ENCODE measurements at regions not wholly inside any gene's neighbourhood (a gene's known extent, or its start where the extent isn't known, plus 50 kb on each side); places are given as distances from the start of the nearest gene placed in this dataset.
A peak's percentile ranks its signal among the peaks of the same experiment; 100 is the strongest.

DNA sequence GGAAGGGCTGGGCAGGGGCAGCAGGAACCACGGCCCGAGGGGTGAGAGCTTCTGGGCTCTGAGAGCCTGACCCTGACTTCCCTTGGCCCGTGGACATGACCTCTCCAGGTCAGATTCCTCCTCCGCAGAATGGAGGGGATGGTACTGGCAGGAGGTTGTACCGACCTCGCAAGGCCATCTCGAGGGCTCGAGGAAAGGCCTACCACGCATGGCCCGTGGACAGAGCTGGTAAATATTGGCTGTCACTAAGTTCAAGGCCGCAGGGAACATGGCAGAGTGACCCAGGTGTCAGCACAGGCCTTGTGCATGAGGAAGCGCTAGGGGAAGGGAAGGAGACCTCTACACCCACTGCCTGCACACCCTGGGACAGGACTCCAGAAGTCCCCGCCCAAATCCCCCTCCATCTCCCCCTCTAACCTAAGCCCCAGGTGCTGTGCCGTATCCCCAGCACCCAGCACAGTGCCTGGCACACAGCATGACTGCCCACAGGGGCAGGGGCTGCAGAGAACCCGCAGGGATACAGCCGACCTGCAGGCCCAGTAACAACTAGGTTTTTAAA, 54.9 kb upstream of the PPP2R5C start:
- TF ChIP-seq, protein P1, sequence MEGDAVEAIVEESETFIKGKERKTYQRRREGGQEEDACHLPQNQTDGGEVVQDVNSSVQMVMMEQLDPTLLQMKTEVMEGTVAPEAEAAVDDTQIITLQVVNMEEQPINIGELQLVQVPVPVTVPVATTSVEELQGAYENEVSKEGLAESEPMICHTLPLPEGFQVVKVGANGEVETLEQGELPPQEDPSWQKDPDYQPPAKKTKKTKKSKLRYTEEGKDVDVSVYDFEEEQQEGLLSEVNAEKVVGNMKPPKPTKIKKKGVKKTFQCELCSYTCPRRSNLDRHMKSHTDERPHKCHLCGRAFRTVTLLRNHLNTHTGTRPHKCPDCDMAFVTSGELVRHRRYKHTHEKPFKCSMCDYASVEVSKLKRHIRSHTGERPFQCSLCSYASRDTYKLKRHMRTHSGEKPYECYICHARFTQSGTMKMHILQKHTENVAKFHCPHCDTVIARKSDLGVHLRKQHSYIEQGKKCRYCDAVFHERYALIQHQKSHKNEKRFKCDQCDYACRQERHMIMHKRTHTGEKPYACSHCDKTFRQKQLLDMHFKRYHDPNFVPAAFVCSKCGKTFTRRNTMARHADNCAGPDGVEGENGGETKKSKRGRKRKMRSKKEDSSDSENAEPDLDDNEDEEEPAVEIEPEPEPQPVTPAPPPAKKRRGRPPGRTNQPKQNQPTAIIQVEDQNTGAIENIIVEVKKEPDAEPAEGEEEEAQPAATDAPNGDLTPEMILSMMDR (IDR thresholded peaks at IDR 0.05; ENCODE audit: insufficient read depth, low read length, poor library complexity, severe bottlenecking), result no peak
- no peak overlapping the region for H3K4me3 ChIP-seq (replicated peaks; ENCODE audit: low read depth, low read length)

DNA sequence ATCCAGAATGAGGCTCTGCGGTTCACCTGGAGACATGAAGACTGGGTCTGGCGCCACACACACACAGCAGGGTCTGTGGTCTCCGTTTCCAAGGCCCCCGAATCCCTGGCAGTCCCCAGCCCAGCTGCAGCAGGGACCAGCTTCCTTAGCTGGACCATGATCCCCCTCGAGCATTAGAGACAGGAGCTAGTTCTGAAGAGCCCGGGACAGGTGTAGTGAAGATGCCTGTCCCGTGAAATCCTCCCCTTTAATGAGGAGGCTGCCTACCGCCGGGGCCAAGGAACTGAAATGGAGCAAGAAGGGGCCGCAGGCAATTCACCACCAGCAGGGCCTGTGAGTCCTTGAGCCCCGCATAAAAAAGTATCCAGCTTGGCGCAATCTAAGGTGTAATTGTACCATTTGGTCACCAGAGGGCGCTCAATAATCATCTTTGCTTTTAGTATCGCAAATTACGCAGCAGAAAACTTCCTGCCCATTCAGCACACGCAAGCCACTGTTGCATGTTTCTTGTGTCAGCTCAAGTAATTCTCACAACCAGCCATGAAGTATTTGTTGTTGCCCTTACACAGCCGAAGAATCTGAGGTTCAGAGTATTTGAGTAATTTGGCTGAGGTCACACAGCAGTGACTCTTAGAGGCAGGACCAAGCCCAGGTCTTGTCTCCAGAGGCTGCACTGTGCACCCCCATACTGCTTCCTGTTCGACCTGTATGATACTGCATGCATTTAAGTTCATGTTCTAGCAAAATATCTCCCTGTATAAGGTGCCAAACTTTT, 54.3 kb upstream of the PPP2R5C start:
- no peak overlapping the region; the same call in 1 of the 2 replicates for H3K4me3 ChIP-seq (replicated peaks; ENCODE audit: low read depth, low read length)
- DNase-seq (ENCODE audit: extremely low read depth, insufficient read length), result peak; percentile 35
- no peaks in the 10 kb centered on the region for H3K36me3 ChIP-seq (ENCODE audit: control insufficient read depth, insufficient read depth, low read length)
- TF ChIP-seq, protein P1 (IDR thresholded peaks at IDR 0.05; ENCODE audit: insufficient read depth, low read length, poor library complexity, severe bottlenecking), result peak; percentile 62
- H3K27me3 ChIP-seq (replicated peaks; ENCODE audit: control insufficient read depth, insufficient read depth, low read length), result no peaks in the 10 kb centered on the region; the same call in 1 of the 2 replicates

More for the DNA sequence above, 54.9 kb upstream of the PPP2R5C start:
- H3K27me3 ChIP-seq (replicated peaks; ENCODE audit: control insufficient read depth, insufficient read depth, low read length), result no peaks in the 10 kb centered on the region; the same call in 1 of the 2 replicates
- no peaks in the 10 kb centered on the region for H3K36me3 ChIP-seq (ENCODE audit: control insufficient read depth, insufficient read depth, low read length)
- no peak for DNase-seq (ENCODE audit: extremely low read depth, insufficient read length)

- H3K36me3 ChIP-seq (ENCODE audit: control insufficient read depth, insufficient read depth, low read length), result no peaks in the 10 kb centered on the region
- no peak overlapping the region for H3K4me3 ChIP-seq (replicated peaks; ENCODE audit: low read depth, low read length)
- DNase-seq (ENCODE audit: extremely low read depth, insufficient read length), result no peak
- TF ChIP-seq, protein P1 (IDR thresholded peaks at IDR 0.05; ENCODE audit: insufficient read depth, low read length, poor library complexity, severe bottlenecking), result no peak
- no peaks in the 10 kb centered on the region; the same call in 1 of the 2 replicates for H3K27me3 ChIP-seq (replicated peaks; ENCODE audit: control insufficient read depth, insufficient read depth, low read length)
These were observed 53.5 kb upstream of the PPP2R5C start for GRCh38 chr14:101707863-101708620.

DNA sequence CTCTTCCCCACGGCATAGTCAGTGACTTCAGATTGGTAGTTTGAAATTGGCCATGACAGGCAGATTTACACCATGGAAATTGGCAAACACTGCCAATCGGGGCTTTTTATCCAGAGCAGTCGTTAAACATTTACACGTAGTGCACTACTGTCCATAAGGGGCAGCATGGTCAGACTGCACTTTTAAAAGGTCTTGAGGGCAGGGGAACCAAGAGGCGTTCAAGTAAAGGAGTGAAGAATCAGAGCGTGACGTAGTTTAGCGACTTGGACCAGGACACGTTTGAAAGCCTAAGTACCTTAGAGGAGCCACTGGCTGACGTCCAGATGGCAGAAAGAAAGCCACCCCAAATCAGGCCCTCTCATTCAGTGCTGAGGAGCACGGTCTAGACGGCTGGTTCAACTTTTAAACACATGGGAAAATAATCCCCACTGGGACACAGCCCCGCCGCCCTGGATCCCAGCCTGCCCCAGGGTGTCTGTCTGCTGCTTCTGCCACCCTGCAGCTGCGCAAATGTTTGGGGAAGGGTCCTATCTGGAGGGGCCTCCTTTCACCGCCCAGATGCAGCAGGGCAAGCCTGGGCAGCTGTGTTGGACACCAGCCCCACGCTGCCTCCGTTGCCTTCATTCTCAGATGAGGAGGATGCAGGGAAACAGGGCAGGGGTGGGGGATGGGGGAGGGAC, 52.5 kb upstream of the PPP2R5C start:
- DNase-seq (ENCODE audit: extremely low read depth, insufficient read length), result no peak
- TF ChIP-seq, protein P1 (IDR thresholded peaks at IDR 0.05; ENCODE audit: insufficient read depth, low read length, poor library complexity, severe bottlenecking), result no peak
- Histone ChIP-seq H3K27me3 (replicated peaks; ENCODE audit: control insufficient read depth, insufficient read depth, low read length) (no peaks in the 10 kb centered on the region; the same call in 1 of the 2 replicates), H3K36me3 (ENCODE audit: control insufficient read depth, insufficient read depth, low read length) (no peaks in the 10 kb centered on the region), H3K4me3 (replicated peaks; ENCODE audit: low read depth, low read length) (no peak overlapping the region)

DNA sequence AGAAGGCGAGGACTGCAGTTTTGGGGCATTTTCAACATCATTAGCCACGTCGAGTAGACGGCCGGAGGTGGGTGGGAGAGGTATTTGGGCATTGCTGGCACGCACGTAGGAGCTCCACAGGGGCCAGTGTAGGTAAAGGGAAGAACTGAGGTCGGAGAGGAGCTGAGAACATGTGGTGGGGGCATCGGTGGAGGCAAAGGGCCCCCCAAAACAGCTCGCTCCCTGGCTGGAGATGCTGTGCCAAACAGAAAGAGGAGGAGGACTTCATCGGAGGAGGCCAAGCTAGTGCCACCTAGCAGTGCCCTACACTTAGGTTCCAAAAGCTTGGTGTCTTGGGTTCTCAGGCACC, 52.0 kb upstream of the PPP2R5C start:
- TF ChIP-seq, protein P1 (IDR thresholded peaks at IDR 0.05; ENCODE audit: insufficient read depth, low read length, poor library complexity, severe bottlenecking), result no peak
- no peak for DNase-seq (ENCODE audit: extremely low read depth, insufficient read length)
- Histone ChIP-seq H3K36me3 (ENCODE audit: control insufficient read depth, insufficient read depth, low read length) (no peaks in the 10 kb centered on the region), H3K27me3 (replicated peaks; ENCODE audit: control insufficient read depth, insufficient read depth, low read length) (no peaks in the 10 kb centered on the region; the same call in 1 of the 2 replicates), H3K4me3 (replicated peaks; ENCODE audit: low read depth, low read length) (no peak overlapping the region)
